Effector memory CD8-positive, alpha-beta T cell (primary cell): ENCODE measurements at regions not wholly inside any gene's neighbourhood (a gene's known extent, or its start where the extent isn't known, plus 50 kb on each side); places are given as distances from the start of the nearest gene placed in this dataset.

Source experiments
- ATAC-seq: fragments of 150-1000 bp; cut with Tn5 transposase; replicated peaks from 2 replicates; pipeline ENCODE4 v1.10.0; 2021; ENCODE audit warnings: mild to moderate bottlenecking, moderate library complexity
- DNase-seq, 3 experiments: peaks; one replicate each; pipeline ENCODE4 v3.0.0; 2021
- H3K27ac Mint-ChIP-seq, 2 donors: one replicate each; pipeline ENCODE4 v1.8.0; 2022; ENCODE audit warnings: mild to moderate bottlenecking in 2 of 2, mixed read lengths in 2 of 2, moderate library complexity in 2 of 2
- H3K27me3 Mint-ChIP-seq, 2 donors: one replicate each; pipeline ENCODE4 v1.8.0; 2022; ENCODE audit warnings: mixed read lengths in 2 of 2
- H3K36me3 Mint-ChIP-seq: one replicate; pipeline ENCODE4 v1.8.0; 2022; ENCODE audit warnings: mild to moderate bottlenecking, moderate library complexity, mixed read lengths; ENCODE audit not compliant: insufficient read depth
- H3K4me1 Mint-ChIP-seq, 2 donors: one replicate each; pipeline ENCODE4 v1.8.0; 2022; ENCODE audit warnings: low read depth in 2 of 2, mixed read lengths in 2 of 2
- H3K4me3 Mint-ChIP-seq, 2 donors: one replicate each; pipeline ENCODE4 v1.8.0; 2022; ENCODE audit warnings: mild to moderate bottlenecking in 2 of 2, mixed read lengths in 2 of 2, moderate library complexity in 2 of 2
- H3K9me3 Mint-ChIP-seq, 2 donors: one replicate each; pipeline ENCODE4 v1.8.0; 2022; ENCODE audit warnings: mixed read lengths in 2 of 2

DNA sequence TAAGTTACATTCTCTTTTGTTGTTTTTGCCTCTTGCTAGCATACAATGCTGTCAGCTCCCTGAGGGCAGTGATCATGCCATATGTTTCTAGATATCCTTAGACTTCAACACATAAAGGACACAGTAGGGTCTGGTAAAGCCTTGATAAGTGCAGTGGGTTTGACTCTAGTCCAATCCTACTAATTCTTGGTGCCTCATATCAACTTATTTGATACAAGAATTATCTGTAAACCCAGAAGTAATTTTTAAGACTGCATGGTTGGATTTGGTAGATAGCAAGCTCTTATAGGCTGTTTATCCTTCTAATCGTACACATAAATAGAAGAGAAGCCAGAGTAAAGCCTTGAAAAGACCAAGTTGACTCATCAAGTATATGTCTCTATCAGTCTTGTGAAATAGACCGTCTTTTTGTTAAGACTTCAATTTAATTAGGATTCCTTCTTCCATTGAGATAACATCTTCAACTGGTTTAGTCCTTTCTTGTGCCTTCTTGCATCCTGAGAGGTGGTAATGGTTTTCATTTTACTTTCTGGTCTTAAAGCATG lies 265.6 kb upstream of the CDIN1 start:
- DNase-seq (no peak), ATAC-seq (no peak)
- no peaks in the 10 kb centered on the region for H3K36me3 Mint-ChIP-seq
- H3K27ac Mint-ChIP-seq = no peak overlapping the region
- no peak overlapping the region for H3K4me3 Mint-ChIP-seq
- H3K9me3 Mint-ChIP-seq = peaks cover 0 to 6% of the 10 kb centered on the region in 2 donors
- H3K27me3 Mint-ChIP-seq = no peaks in the 10 kb centered on the region
- H3K4me1 Mint-ChIP-seq = no peaks in the 10 kb centered on the region

DNA sequence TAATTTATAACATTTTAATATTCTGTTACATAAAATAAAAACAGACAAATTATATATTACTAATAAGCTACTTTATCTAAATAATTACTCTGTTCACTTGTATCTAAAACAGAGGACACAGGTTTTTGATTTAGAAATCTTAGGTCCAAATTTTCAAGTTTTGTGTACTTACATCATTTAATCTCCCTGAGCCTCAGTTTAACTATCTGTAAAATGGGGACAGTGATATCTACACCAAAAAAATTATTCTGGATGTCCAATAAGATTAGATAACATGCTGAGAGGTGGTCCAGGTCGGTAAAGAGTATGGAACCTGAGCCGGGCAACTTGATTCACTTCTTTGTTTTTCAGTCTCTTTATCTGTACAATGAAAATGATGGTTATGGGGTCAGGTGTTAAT lies 263.8 kb upstream of the CDIN1 start:
- no peak overlapping the region for H3K4me3 Mint-ChIP-seq
- DNase-seq (no peak), ATAC-seq (no peak)
- no peaks in the 10 kb centered on the region for H3K4me1 Mint-ChIP-seq
- no peaks in the 10 kb centered on the region for H3K36me3 Mint-ChIP-seq
- H3K27ac Mint-ChIP-seq = no peak overlapping the region
- peaks cover 0 to 6% of the 10 kb centered on the region in 2 donors for H3K9me3 Mint-ChIP-seq
- no peaks in the 10 kb centered on the region for H3K27me3 Mint-ChIP-seq

DNA sequence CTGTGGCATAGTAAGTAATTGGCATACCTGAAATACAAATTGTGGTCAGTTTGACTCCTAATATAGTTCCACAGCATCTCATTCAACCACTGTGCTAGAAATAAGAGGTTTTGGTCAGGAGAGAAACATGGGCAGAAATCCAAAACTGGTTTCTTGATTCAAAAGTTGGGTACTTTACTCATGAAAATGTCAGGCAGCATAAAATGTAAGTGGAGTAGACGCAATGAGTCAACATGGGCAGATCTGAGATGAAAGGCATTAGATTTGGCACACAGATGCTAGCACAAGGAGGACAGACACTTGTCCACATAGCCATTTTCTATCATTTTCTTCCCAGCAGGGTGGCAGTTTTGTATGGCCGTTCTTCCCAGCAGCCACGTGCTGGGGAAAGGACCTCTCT lies 255.8 kb upstream of the CDIN1 start:
- Mint-ChIP-seq H3K4me3 (no peak overlapping the region), H3K9me3 (peaks cover 0 to 9% of the 10 kb centered on the region in 2 donors), H3K4me1 (no peaks in the 10 kb centered on the region), H3K27ac (no peak overlapping the region), H3K36me3 (no peaks in the 10 kb centered on the region), H3K27me3 (no peaks in the 10 kb centered on the region)
- ATAC-seq (no peak), DNase-seq (no peak)

DNA sequence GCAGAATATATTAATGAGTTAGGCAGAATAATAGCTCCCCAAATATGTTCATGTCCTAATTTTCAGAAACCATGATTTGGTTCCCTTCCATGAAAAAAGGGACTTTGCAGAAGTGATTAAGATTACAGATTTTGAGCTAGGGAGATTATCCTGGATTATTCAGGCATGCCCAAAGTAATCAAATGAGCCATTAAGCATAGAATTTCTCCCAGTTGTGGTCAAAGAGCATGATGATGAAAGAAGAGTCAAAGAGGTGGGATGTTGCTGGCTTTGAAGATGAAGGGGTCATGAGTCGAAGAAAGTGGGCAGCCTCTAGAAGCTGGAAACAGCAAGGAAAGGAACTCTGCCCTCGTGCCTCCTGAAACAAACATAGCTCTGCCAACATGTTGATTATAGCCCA lies 254.2 kb upstream of the CDIN1 start:
- Mint-ChIP-seq H3K36me3 (no peaks in the 10 kb centered on the region), H3K4me3 (no peak overlapping the region), H3K27ac (no peak overlapping the region), H3K4me1 (no peaks in the 10 kb centered on the region), H3K27me3 (no peaks in the 10 kb centered on the region), H3K9me3 (peaks cover 0 to 9% of the 10 kb centered on the region in 2 donors)
- no peak for DNase-seq
- ATAC-seq = no peak

DNA sequence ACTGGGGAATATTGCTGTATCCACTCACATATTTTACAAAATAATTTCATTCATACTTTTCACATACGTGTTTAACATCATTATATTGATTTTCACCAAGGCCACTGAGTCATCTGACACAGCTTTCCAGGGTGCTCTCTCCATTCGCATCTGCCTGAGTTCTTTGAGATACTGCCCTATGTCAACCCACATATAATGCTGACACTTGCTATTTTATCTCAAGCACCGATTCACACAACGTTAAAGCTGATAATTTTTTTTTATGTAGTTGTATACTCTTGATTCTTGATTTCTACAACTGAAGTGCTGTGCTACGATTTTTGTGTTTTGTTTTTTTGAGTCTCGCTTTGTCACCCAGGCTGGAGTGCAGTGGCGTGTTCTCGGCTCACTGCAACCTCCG lies 249.8 kb upstream of the CDIN1 start:
- Mint-ChIP-seq H3K27ac (no peak overlapping the region), H3K9me3 (no peaks in the 10 kb centered on the region), H3K27me3 (no peaks in the 10 kb centered on the region), H3K4me1 (no peaks in the 10 kb centered on the region), H3K36me3 (no peaks in the 10 kb centered on the region), H3K4me3 (no peak overlapping the region)
- no peak for ATAC-seq
- DNase-seq = no peak

DNA sequence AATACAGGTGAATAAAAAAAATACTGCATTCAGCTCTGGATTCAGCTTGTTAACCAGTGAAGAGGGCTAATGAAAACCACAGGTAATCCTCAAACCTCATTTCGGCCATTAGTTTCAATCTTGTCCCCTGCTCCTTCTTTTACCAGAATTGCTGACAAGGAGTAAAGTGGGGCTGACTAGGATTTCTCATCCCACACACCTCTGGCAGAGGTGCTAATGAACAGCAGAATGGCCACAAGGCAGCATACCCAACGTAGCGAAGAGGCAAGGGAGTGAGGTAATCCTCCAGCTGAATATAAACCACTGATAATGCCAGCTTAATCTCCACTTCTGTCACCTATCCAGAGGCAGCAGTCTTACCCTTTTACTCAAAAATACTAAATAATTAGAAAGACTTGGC lies 248.8 kb upstream of the CDIN1 start:
- Mint-ChIP-seq H3K4me1 (no peaks in the 10 kb centered on the region), H3K36me3 (no peaks in the 10 kb centered on the region), H3K4me3 (no peak overlapping the region), H3K9me3 (no peaks in the 10 kb centered on the region), H3K27ac (no peak overlapping the region), H3K27me3 (no peaks in the 10 kb centered on the region)
- ATAC-seq = no peak
- no peak for DNase-seq

DNA sequence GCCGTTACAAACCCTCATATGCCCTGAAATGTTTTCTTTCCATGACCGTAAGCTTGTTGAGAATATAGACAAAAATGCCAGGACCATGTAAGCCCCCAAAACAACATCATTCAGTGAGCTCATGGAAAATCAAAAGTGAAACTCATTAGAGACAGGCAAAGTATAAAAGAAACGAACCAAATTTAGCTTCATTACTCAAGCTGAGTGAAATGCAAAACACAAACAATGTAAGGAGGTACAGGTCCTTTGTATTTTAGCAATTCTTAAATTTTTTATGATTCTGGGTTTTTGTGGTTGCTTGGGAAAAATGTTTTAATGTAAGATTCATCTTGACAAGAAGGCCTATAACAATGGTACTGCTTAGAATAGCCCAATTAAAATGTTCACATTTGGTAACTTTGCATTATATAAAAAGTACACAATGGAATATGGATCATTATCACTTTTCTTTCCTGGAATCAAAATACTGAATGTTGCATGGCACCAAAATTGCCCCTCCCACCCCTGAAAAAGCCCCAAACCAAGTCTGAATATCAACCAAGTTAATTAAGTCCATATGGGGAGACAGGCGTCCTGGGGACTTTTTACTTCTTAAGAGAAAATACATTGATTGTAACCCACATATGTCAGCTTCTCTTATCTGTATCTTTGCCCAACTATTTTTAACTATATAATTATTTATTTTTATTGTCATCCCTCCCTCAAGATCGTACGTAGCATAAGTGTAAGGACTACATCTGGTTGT lies 247.7 kb upstream of the CDIN1 start:
- no peak overlapping the region for H3K27ac Mint-ChIP-seq
- H3K4me3 Mint-ChIP-seq = no peak overlapping the region
- H3K36me3 Mint-ChIP-seq = no peaks in the 10 kb centered on the region
- ATAC-seq = no peak
- H3K4me1 Mint-ChIP-seq = no peaks in the 10 kb centered on the region
- no peak for DNase-seq
- no peaks in the 10 kb centered on the region for H3K9me3 Mint-ChIP-seq
- no peaks in the 10 kb centered on the region for H3K27me3 Mint-ChIP-seq

DNA sequence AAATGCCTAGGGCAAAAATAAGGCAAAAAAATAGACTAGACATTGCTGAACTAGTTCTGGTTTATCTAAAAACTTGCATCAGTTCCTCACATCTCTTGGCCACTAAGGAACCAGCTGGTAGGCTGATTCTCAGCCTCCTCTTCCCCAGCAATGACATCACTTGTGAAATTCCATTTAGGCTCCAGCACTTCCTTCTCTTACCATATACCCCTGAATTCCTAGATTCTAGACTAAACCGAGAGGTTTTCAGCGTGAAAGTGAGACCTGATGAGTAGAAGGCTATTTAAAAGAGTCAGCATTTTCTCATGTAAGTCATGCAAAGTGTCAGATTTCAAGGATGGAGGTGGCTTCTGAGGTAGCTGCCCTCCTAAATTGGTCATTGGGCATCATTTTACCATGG lies 247.1 kb upstream of the CDIN1 start:
- H3K4me3 Mint-ChIP-seq = no peak overlapping the region
- no peak overlapping the region for H3K27ac Mint-ChIP-seq
- H3K4me1 Mint-ChIP-seq = no peaks in the 10 kb centered on the region
- H3K27me3 Mint-ChIP-seq = no peaks in the 10 kb centered on the region
- H3K9me3 Mint-ChIP-seq = no peaks in the 10 kb centered on the region
- ATAC-seq (no peak), DNase-seq (no peak)
- no peaks in the 10 kb centered on the region for H3K36me3 Mint-ChIP-seq

DNA sequence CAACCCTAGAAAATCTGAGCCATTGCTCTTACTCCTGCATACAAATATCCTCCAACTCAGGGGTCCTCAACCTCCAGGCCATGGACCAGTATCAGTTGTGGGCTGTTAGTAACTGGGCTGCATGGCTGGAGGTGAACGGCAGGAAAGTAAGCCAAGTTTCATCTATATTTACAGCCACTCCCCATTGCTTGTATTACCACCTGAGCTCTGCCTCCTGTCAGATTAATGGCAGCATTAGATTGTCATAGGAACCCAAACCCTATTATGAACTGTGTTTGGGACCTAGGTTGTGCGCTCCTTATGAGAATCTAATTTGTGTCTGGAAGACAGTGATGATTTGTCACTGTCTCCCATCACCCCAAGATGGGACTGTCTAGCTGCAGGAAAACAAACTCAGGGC lies 246.5 kb upstream of the CDIN1 start:
- H3K9me3 Mint-ChIP-seq = no peaks in the 10 kb centered on the region
- no peaks in the 10 kb centered on the region for H3K27me3 Mint-ChIP-seq
- no peaks in the 10 kb centered on the region for H3K4me1 Mint-ChIP-seq
- ATAC-seq (no peak), DNase-seq (no peak)
- no peaks in the 10 kb centered on the region for H3K36me3 Mint-ChIP-seq
- H3K27ac Mint-ChIP-seq = no peak overlapping the region
- no peak overlapping the region for H3K4me3 Mint-ChIP-seq

DNA sequence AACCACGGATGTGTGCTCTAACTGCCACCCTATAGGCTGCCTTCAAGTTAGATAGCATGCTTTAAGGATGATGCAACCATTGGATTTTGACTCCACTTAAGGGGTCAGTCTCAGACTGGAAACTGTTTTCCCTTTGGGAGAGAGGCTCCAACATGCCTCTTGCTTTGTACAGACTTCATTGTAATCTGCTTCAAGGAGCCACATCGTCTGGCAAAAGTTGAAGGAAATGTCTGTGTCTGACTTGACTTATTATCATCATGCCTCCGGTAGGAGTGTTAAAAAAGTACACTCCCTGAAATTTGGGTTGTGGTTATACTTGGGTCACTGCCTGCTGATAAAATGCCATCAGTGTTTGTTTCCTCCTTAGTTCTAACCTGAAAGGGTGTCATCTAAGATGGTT lies 245.4 kb upstream of the CDIN1 start:
- no peak for DNase-seq
- no peak for ATAC-seq

DNA sequence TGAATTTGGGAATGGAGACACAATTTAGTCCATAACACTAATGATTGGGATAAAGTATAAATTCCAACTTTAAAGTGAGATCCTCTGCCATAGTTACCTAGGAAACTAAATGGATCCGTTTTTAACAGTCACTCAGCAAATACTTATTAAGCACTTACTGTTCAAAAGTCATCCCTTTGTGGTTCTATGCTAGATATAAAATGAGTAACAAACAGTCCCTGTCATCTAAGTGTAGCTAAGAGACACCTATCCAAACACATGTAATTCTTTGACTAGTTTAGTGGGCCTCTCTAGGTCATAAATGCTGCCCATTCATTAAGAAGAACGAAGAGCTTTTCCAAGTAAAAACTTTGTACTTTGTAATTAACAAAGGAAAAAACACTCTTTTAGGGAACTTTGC lies 244.2 kb upstream of the CDIN1 start:
- ATAC-seq (no peak), DNase-seq (no peak)
- H3K4me3 Mint-ChIP-seq = no peak overlapping the region
- peaks cover 0 to 2% of the 10 kb centered on the region in 2 donors for H3K9me3 Mint-ChIP-seq
- no peak overlapping the region for H3K27ac Mint-ChIP-seq
- no peaks in the 10 kb centered on the region for H3K4me1 Mint-ChIP-seq
- H3K27me3 Mint-ChIP-seq = no peaks in the 10 kb centered on the region
- no peaks in the 10 kb centered on the region for H3K36me3 Mint-ChIP-seq

More for the DNA sequence above, 245.4 kb upstream of the CDIN1 start:
- Mint-ChIP-seq H3K4me1 (no peaks in the 10 kb centered on the region), H3K27ac (no peak overlapping the region), H3K36me3 (no peaks in the 10 kb centered on the region), H3K27me3 (no peaks in the 10 kb centered on the region), H3K9me3 (no peaks in the 10 kb centered on the region), H3K4me3 (no peak overlapping the region)

DNA sequence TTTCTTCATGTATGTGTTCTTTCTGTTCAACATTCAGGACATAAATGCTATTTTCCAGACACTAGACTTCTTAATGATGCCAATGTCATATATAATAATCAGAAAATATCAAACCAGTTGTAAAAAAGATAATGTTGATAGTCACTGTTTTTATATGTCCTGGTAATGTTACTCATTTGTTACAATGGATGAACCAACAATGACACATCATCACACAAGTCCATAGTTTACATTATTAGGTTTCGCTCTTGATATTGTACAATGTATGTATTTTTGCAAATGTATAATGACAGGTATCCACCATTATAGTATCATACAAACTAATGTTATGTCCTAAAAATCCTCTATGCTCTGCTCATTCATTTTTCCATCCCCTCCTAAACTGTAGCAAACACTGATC lies 243.8 kb upstream of the CDIN1 start:
- Mint-ChIP-seq H3K9me3 (peaks cover 0 to 3% of the 10 kb centered on the region in 2 donors), H3K4me1 (no peaks in the 10 kb centered on the region), H3K27ac (no peak overlapping the region), H3K36me3 (no peaks in the 10 kb centered on the region), H3K4me3 (no peak overlapping the region), H3K27me3 (no peaks in the 10 kb centered on the region)
- ATAC-seq (no peak), DNase-seq (no peak)

DNA sequence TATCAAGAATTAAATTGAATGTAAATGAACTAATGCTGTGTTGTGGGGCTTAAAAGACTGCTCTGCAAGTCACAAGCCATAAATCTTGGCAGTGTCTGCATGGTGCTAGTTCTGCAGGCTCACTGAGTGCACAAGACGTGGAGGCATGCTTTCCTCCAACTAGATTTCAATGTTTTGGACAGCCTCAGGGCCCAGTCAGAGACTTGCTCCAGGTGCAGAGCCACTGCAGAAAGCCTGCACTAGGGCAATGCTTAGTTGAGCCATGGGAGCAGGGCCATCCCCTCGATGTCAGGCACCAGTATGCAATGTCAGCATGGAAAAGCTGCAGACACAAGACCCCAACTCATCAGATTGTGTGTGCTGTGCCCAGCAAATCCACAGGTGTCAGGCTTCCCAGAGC lies 234.5 kb upstream of the CDIN1 start:
- no peaks in the 10 kb centered on the region for H3K36me3 Mint-ChIP-seq
- no peak overlapping the region for H3K4me3 Mint-ChIP-seq
- DNase-seq (no peak), ATAC-seq (no peak)
- H3K27me3 Mint-ChIP-seq = no peaks in the 10 kb centered on the region
- no peaks in the 10 kb centered on the region for H3K4me1 Mint-ChIP-seq
- H3K27ac Mint-ChIP-seq = no peak overlapping the region
- peaks cover 6 to 7% of the 10 kb centered on the region in 2 donors for H3K9me3 Mint-ChIP-seq

DNA sequence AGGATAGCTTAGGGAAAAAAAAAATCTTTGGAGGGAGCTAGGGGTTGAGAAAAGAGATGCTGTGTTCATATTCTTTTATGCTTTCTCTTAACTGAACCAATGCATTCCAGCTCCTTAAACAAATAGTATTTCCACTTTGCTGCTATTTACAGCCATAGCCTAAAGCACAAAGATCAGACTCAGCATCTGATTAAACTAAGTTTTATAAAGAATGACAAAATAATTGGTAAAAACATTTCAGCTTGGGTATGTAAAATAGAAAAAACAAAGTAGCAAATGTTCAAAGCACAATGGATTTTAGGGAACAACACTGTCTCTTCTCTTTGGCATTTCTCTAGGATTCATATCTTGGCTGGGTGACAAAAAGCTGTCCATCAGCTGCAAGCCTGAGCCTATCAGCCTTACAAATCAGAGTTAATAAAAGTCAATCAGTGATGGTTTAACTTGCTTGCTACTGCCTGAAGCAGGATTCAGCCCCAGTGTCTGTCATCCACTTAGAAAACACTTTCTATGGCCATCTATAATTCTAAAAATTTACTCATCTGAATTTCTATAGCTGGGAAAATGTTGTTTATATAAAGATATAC lies 232.1 kb upstream of the CDIN1 start:
- Mint-ChIP-seq H3K4me1 (no peaks in the 10 kb centered on the region), H3K27ac (no peak overlapping the region), H3K27me3 (no peaks in the 10 kb centered on the region), H3K9me3 (peaks cover 3 to 5% of the 10 kb centered on the region in 2 donors), H3K36me3 (no peaks in the 10 kb centered on the region), H3K4me3 (no peak overlapping the region)
- DNase-seq = no peak
- no peak for ATAC-seq
